Posterior vena cava (tissue), 2 donors: ENCODE measurements at regions not wholly inside any gene's neighbourhood (a gene's known extent, or its start where the extent isn't known, plus 50 kb on each side); places are given as distances from the start of the nearest gene placed in this dataset.

ENCODE experiments used
- DNase-seq: peaks from one replicate; pipeline ENCODE4 v3.0.0-alpha.2; 2020; ENCODE audit warnings: low spot score
- intact Hi-C, 2 donors: fragments of 100-400 bp; cut with DNase I; formaldehyde crosslinking; loops; one replicate each; pipeline versions ENCODE4 v1.14.1 to v1.14.2; 2022 to 2023
- donor health status: DM: yes; HTN: yes; CAD: no.
- donor health status: DM: yes; HTN: yes; CAD: no.

GRCh38 chr6:167049275-167049674 is 50.1 kb downstream of the CEP43 start:
- intact Hi-C loops = loop anchor here in 1 of 2 donors (5.0 kb wide), 1 partner anchor 273 kb away; no protein-coding TSS in a partner anchor
- DNase-seq = no peak

- no peak for DNase-seq
- intact Hi-C loops = no loop called here
Observed at GRCh38 chr6:167050903-167051302, 51.7 kb downstream of the CEP43 start.

GRCh38 chr6:167053895-167054530 is 54.8 kb downstream of the CEP43 start:
- no peak for DNase-seq
- intact Hi-C loops = no loop called here

DNA sequence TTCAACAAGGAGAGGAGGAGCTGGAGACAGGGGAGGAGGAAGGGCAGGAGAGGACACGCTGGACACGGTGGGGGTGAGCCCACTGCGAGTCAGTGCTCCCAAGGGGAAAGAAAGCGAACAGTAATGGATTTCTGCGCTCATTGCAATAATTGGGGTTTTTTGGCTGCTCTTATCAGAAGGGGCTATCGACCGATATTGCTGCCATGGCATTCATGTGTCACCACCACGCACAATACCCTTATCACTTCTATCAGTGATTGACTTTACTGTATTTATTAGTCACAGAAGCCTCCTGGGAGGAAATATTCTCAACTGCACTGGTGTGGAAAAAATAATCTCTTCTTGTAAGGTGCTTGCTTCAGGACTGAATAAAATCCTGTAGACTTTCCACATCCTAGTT is 55.8 kb downstream of the CEP43 start:
- intact Hi-C loops = no loop called here
- no peak for DNase-seq

GRCh38 chr6:167056370-167056769 is 57.2 kb downstream of the CEP43 start:
- intact Hi-C loops = no loop called here
- DNase-seq = no peak

- no peak for DNase-seq
- intact Hi-C loops = no loop called here
Observed at GRCh38 chr6:167058261-167058660, 59.1 kb downstream of the CEP43 start.
